ENCODE measurements at regions not wholly inside any gene's neighbourhood (a gene's known extent, or its start where the extent isn't known, plus 50 kb on each side); places are given as distances from the start of the nearest gene placed in this dataset.

DNA sequence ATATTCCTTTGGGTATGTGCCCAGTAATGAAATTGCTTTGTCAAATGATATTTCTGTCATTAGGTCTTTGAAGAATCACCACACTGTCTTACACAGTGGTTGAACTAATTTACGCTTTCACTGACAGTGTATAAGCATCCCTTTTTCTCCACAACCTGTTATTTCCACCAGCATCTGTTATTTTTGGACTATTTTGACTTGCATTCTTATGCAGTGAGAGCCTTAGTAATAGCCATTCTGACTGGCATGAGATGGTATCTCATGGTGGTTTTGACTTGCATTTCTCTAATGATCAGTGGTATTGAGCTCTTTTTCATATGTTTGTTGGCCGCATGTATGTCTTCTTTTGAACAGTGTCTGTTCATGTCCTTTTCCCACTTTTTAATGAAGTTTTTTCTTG lies 92.0 kb upstream of the SPATA13 start:
- Histone ChIP-seq H3K9me3 (no peaks in the 10 kb centered on the region), H3K4me3 (no peak overlapping the region), H3K36me3 (replicated peaks in 1 of 2; ENCODE audit: insufficient read depth in 1 of 2, low read depth in 2 of 2) (no peaks in the 10 kb centered on the region), H3K4me1 (peaks cover 3% of the 10 kb centered on the region), H3K27ac (no peak overlapping the region), H3K27me3 (no peaks in the 10 kb centered on the region)
- ATAC-seq, result no peak
- DNase-seq, result no peak
- 98 to 100% methylated on average over 2 of the region's 2 CpGs for WGBS, 2 donors
- TF ChIP-seq, protein P1, sequence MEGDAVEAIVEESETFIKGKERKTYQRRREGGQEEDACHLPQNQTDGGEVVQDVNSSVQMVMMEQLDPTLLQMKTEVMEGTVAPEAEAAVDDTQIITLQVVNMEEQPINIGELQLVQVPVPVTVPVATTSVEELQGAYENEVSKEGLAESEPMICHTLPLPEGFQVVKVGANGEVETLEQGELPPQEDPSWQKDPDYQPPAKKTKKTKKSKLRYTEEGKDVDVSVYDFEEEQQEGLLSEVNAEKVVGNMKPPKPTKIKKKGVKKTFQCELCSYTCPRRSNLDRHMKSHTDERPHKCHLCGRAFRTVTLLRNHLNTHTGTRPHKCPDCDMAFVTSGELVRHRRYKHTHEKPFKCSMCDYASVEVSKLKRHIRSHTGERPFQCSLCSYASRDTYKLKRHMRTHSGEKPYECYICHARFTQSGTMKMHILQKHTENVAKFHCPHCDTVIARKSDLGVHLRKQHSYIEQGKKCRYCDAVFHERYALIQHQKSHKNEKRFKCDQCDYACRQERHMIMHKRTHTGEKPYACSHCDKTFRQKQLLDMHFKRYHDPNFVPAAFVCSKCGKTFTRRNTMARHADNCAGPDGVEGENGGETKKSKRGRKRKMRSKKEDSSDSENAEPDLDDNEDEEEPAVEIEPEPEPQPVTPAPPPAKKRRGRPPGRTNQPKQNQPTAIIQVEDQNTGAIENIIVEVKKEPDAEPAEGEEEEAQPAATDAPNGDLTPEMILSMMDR (IDR thresholded peaks at IDR 0.05), result no peak
- TF ChIP-seq POLR2A (IDR thresholded peaks at IDR 0.05), result no peak
- intact Hi-C loops (cut with DNase I), result no loop called here

DNA sequence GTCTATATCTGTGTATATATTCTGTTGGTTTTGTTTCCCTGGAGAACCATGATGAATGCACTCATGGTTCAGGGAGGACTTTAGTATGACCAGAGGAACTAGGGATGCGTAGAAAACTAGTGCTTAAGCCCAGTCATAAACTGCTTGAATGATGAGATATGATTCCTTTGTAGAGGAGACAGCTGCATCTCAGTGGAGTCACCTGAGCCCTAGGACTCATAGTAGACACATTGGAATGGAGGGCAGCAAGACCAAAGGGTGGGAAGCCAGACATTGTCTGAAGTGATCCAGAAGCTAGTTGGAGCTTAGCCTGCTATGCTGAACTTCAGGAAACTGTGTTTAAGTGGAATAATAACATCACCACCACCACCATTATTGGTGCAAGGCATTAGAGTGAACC lies 89.5 kb upstream of the SPATA13 start:
- intact Hi-C loops (cut with DNase I), result no loop called here
- H3K4me3 ChIP-seq, result no peak overlapping the region
- no peaks in the 10 kb centered on the region for H3K27me3 ChIP-seq
- no peak for TF ChIP-seq POLR2A (IDR thresholded peaks at IDR 0.05)
- TF ChIP-seq, protein P1 (IDR thresholded peaks at IDR 0.05), result no peak
- peaks cover 28% of the 10 kb centered on the region for H3K4me1 ChIP-seq
- ATAC-seq, result no peak
- H3K9me3 ChIP-seq, result no peaks in the 10 kb centered on the region
- no peak overlapping the region for H3K27ac ChIP-seq
- 93 to 100% methylated on average over 1 of the region's 1 CpG for WGBS, 2 donors
- H3K36me3 ChIP-seq (replicated peaks in 1 of 2; ENCODE audit: insufficient read depth in 1 of 2, low read depth in 2 of 2), result no peaks in the 10 kb centered on the region
- no peak for DNase-seq

DNA sequence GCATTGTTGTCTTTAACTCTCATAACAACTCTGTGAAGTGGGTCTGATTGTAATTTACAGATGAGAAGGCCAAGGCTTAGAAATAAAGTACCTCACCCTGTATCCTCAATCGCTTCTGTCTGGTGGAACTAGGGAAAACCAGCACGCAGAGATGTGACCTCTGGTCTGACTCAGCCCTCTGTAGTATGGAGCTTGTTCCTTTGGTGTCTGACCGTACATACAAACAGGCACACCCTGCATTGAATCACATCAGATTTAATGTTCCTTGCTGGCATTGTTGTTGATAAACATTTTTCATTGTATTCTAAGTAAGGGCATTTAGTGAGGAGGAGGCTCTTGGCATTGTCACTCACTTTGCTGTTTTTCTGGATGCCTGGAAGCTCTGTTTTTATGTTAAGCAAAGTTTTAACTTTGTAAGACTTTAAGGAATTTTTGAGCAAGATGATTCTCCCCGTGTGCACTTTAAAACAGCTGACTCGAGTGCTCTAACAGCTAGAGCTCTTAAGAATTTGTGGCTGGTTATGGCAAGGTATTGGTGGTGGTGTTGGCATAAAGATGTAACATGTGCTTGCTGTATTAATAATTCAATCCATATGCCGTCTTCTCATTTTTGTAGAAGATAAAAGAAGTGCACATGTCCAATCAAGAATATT lies 89.0 kb upstream of the SPATA13 start:
- no peak for TF ChIP-seq POLR2A (IDR thresholded peaks at IDR 0.05)
- TF ChIP-seq, protein P1 (IDR thresholded peaks at IDR 0.05), result no peak
- ATAC-seq (no peak), DNase-seq (no peak)
- Histone ChIP-seq H3K27me3 (no peaks in the 10 kb centered on the region), H3K4me1 (peaks cover 34% of the 10 kb centered on the region), H3K27ac (no peak overlapping the region), H3K9me3 (no peaks in the 10 kb centered on the region), H3K36me3 (replicated peaks in 1 of 2; ENCODE audit: insufficient read depth in 1 of 2, low read depth in 2 of 2) (no peaks in the 10 kb centered on the region), H3K4me3 (no peak overlapping the region)
- intact Hi-C loops (cut with DNase I), result no loop called here
- 83 to 89% methylated on average over 6 of the region's 6 CpGs for WGBS, 2 donors

DNA sequence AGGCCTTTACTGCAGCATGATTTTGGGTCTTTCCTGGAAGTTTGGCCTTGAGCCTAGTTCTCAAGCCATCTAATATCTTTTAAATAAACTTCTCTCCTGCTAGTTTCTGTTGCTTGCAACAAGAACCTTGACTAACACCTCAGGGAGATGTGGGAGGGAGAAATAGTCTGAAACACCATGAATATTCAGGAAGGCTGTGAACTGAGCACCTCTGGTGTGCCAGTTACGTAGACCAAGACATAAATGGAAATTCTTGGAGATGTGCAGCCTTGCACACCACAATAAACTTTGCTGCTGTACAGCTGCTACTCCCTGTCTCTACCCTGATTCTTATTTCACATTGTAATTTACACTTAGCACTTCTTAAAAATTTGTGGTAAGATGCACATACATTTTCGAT lies 86.9 kb upstream of the SPATA13 start:
- no peak overlapping the region for H3K4me3 ChIP-seq
- ATAC-seq (no peak), DNase-seq (no peak)
- 94% methylated on average over 2 of the region's 2 CpGs for WGBS, 2 donors
- peaks cover 38% of the 10 kb centered on the region for H3K4me1 ChIP-seq
- no peaks in the 10 kb centered on the region for H3K36me3 ChIP-seq (replicated peaks in 1 of 2; ENCODE audit: insufficient read depth in 1 of 2, low read depth in 2 of 2)
- no peaks in the 10 kb centered on the region for H3K9me3 ChIP-seq
- no peaks in the 10 kb centered on the region for H3K27me3 ChIP-seq
- H3K27ac ChIP-seq, result peak overlapping the region in 1 of 4 donors; percentile 86
- intact Hi-C loops (cut with DNase I), result no loop called here
- no peak for TF ChIP-seq POLR2A (IDR thresholded peaks at IDR 0.05)
- TF ChIP-seq, protein P1 (IDR thresholded peaks at IDR 0.05), result no peak

DNA sequence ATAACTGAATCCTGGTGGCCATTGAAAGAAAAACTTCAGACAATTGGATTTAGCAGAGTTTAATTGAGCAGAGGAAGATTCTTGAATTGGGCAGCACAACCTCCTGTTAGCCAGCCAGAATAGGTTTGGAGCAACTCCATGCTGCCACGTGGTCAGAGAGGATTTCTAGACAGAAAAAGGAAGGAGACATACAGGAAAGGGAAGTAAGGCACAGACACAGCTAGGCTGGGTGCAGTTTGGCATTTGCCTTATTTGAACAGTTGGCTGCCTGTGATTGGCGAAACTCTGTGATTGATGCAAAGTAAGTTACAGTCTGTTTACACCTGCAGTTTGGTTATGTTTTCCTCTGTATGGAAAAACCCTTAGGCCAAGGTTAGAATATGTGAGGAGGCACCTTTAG lies 85.8 kb upstream of the SPATA13 start:
- H3K27me3 ChIP-seq, result no peaks in the 10 kb centered on the region
- WGBS, 2 donors, result 8 to 11% methylated on average over 2 of the region's 2 CpGs
- DNase-seq, result peak; percentile 61 to 66 (median 64)
- TF ChIP-seq, protein P1 (IDR thresholded peaks at IDR 0.05), result peak in 2 of 7 experiments; percentile 7 to 18
- peak in 1 of 3 donors; percentile 8 for TF ChIP-seq POLR2A (IDR thresholded peaks at IDR 0.05)
- H3K4me1 ChIP-seq, result peaks cover 38% of the 10 kb centered on the region
- peak; percentile 57 for ATAC-seq
- H3K4me3 ChIP-seq, result no peak overlapping the region
- peak overlapping the region; percentile 86 to 96 (median 90) for H3K27ac ChIP-seq
- no peaks in the 10 kb centered on the region for H3K9me3 ChIP-seq
- intact Hi-C loops (cut with DNase I), result no loop called here
- no peaks in the 10 kb centered on the region for H3K36me3 ChIP-seq (replicated peaks in 1 of 2; ENCODE audit: insufficient read depth in 1 of 2, low read depth in 2 of 2)
